ENCODE measurements at regions not wholly inside any gene's neighbourhood (a gene's known extent, or its start where the extent isn't known, plus 50 kb on each side); places are given as distances from the start of the nearest gene placed in this dataset.

- no peak for TF ChIP-seq EZH2 (IDR thresholded peaks at IDR 0.05; ENCODE audit: borderline replicate concordance, low read depth, low read length, poor library complexity, severe bottlenecking)
- TF ChIP-seq CTCF (conservative IDR thresholded peaks at IDR 0.05; ENCODE audit: low read depth, low read length): no peak
Observed at GRCh38 chrX:117744958-117745357, 371.7 kb downstream of the KLHL13 start.

Data from A673 (cell line).